Stimulated activated naive CD8-positive, alpha-beta T cell treated with anti-CD3 and anti-CD28 coated beads, Interleukin-15, amount 100 ng/mL, for 72 hours (primary cell): ENCODE measurements at regions not wholly inside any gene's neighbourhood (a gene's known extent, or its start where the extent isn't known, plus 50 kb on each side); places are given as distances from the start of the nearest gene placed in this dataset.

Experiments
- ATAC-seq: fragments of 150-1000 bp; cut with Tn5 transposase; 2 replicates; pipeline ENCODE4 v1.10.0; 2021; ENCODE audit warnings: mild to moderate bottlenecking, moderate library complexity
- DNase-seq, 2 donors: peaks; one replicate each; pipeline ENCODE4 v3.0.0; 2021 to 2022
- H3K27ac Mint-ChIP-seq, 2 donors: one replicate each; pipeline ENCODE4 v1.8.0; 2022; ENCODE audit warnings: mild to moderate bottlenecking in 2 of 2, mixed read lengths in 2 of 2, moderate library complexity in 2 of 2
- H3K27me3 Mint-ChIP-seq: one replicate; pipeline ENCODE4 v1.8.0; 2022; ENCODE audit warnings: mixed read lengths
- H3K4me1 Mint-ChIP-seq: one replicate; pipeline ENCODE4 v1.8.0; 2022; ENCODE audit warnings: mild to moderate bottlenecking, mixed read lengths
- H3K4me3 Mint-ChIP-seq, 2 donors: one replicate each; pipeline ENCODE4 v1.8.0; 2022; ENCODE audit warnings: mild to moderate bottlenecking in 2 of 2, mixed read lengths in 2 of 2, moderate library complexity in 1 of 2
- H3K9me3 Mint-ChIP-seq, 2 donors: one replicate each; pipeline ENCODE4 v1.8.0; 2022; ENCODE audit warnings: mixed read lengths in 2 of 2

DNA sequence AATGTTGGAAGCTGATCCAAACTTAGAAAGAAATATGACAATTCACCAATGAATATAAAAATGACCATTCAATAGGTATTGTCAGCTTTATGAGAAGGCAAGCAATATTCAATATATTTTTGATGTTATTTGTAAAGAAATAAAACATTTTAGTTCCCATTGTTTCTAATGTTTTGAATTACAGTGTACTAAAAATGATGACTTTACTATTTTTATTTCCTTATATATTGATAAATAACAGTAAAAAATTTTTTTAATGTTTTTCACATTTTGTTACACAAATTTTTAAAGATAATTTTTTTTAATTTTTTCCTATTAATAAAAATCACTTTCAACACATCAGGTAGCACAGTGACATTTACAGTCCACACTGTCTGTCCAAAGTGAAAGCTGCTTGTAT is 565.5 kb upstream of the FAM241A start:
- Mint-ChIP-seq H3K4me1 (no peaks in the 10 kb centered on the region), H3K4me3 (no peak overlapping the region), H3K9me3 (peaks cover 3 to 15% of the 10 kb centered on the region in 2 donors), H3K27me3 (no peaks in the 10 kb centered on the region), H3K27ac (no peak overlapping the region)
- DNase-seq = no peak
- no peak for ATAC-seq

DNA sequence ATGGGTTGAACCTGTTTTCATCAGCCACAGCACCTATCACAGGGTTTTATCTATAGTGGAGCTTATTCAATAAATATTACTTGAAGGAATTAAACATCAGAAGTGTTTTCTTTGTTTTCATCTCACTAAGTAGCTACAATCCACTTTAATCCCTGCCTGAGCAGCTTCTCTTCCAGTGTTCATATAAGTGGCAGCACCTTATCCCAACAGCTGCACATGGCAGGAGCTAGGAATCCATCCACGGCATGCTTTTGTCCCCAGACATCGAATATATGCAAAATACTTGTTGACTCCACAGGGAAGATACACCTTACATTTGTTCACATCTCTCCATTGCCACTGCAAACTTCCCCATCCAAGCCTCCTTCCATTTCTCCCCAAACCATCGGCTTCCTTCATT is 549.8 kb upstream of the FAM241A start:
- Mint-ChIP-seq H3K4me3 (no peak overlapping the region), H3K4me1 (no peaks in the 10 kb centered on the region), H3K9me3 (no peaks in the 10 kb centered on the region), H3K27me3 (no peaks in the 10 kb centered on the region), H3K27ac (no peak overlapping the region)
- no peak for ATAC-seq
- DNase-seq = no peak

DNA sequence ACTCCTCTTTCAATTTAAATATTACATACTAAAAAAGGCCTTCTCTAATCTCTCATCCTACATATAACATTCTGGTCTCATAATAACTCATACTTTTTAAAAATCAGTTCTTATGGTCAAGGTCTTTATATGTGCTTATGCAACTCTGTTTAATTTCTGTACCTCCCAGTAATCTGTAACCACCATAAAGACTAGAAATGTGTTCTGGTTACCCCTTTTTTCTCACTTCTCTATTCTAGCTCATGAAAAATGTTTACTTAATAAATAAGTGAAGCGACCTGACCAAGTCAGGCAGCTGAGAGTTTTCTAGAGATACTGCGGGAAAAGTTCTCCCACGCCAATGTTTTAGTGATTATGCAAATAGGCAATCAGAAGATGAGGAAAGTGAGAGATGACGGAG is 548.8 kb upstream of the FAM241A start:
- Mint-ChIP-seq H3K9me3 (no peaks in the 10 kb centered on the region), H3K27ac (no peak overlapping the region), H3K4me3 (no peak overlapping the region), H3K27me3 (no peaks in the 10 kb centered on the region), H3K4me1 (no peaks in the 10 kb centered on the region)
- ATAC-seq (no peak), DNase-seq (no peak)

DNA sequence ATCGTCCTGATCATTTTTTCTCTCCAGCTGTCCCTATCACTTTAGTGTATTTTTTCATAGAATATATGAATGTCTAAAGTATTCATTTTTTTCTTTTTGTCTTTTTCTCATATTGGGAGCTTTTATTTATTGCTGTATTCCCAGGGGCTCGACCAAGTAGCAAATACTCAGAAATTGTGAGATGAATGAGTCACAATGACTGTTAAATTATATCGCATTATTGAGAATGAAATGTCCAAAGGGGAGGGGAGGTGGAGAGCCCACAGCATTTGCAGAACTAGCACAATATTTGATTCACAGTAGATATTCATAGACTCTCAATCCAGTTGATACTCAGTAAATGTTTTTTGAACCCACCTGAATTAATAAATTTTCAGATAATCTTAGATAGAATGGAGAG is 543.6 kb upstream of the FAM241A start:
- no peak overlapping the region for H3K27ac Mint-ChIP-seq

DNA sequence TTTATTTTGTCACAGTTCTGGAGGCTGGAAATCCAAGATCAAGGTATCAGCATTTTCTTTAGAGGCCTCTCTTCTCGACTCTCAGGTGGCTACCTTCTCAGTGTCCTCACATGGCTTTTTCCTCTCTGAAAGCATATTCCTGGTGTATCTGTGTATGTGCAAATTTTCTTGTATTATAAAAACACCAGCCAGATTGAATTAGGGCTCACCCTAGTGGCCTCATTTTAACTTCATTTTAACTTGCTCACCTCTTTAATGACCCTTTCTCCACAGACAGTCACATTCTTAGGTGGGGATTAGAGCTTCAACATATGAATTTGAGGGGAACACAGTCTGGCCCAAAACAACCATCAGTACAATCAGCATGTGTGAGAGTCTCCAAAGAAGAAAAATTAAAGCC is 542.4 kb upstream of the FAM241A start:
- H3K27ac Mint-ChIP-seq = no peak overlapping the region
- ATAC-seq (no peak), DNase-seq (no peak)
- no peaks in the 10 kb centered on the region for H3K4me1 Mint-ChIP-seq
- peaks cover 0 to 12% of the 10 kb centered on the region in 2 donors for H3K9me3 Mint-ChIP-seq
- no peak overlapping the region for H3K4me3 Mint-ChIP-seq
- H3K27me3 Mint-ChIP-seq = no peaks in the 10 kb centered on the region

More for the DNA sequence above, 543.6 kb upstream of the FAM241A start:
- no peaks in the 10 kb centered on the region for H3K4me1 Mint-ChIP-seq
- H3K9me3 Mint-ChIP-seq = peaks cover 0 to 12% of the 10 kb centered on the region in 2 donors
- no peak for ATAC-seq
- no peak for DNase-seq
- no peak overlapping the region for H3K4me3 Mint-ChIP-seq
- no peaks in the 10 kb centered on the region for H3K27me3 Mint-ChIP-seq

DNA sequence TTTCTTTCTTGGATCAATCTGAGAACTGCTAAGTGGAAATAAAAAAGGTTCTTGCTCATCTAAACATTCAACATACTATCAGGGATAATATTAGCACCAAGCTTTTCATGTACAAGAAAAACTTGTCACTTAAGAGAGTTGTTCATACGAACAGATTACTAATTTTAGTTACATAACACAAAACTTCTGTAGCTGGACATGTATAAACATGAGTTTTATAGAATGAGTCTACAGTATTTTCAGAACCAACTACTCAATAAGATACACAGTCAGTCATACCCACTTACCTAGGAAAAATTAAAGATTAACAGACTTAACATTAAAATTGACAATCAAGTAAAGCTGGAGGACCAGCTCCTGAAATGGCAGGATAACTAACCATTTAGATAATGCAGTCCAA is 540.1 kb upstream of the FAM241A start:
- no peak for DNase-seq
- no peak for ATAC-seq
- Mint-ChIP-seq H3K9me3 (peaks cover 0 to 12% of the 10 kb centered on the region in 2 donors), H3K27me3 (no peaks in the 10 kb centered on the region), H3K27ac (no peak overlapping the region), H3K4me3 (no peak overlapping the region), H3K4me1 (no peaks in the 10 kb centered on the region)

DNA sequence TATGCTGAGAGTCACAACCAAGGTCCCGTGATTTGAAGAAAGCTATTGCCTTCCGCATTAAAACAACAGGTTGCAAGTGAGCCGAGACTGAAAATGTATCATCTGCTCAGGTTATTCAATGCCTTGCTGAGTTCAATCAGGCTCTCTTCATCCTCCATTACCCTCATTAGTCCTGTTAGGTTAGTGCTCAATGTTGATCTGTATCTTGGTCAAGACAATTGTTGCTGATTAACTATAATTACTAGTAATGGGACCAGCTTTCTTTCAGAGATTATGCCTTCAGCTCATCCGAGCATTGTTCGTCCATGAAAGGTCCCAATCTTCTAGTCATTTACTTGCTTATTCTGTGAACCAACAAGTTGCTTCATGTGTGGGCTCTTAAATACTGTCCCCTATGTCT is 534.6 kb upstream of the FAM241A start:
- ATAC-seq = no peak
- Mint-ChIP-seq H3K4me3 (no peak overlapping the region), H3K4me1 (no peaks in the 10 kb centered on the region)

DNA sequence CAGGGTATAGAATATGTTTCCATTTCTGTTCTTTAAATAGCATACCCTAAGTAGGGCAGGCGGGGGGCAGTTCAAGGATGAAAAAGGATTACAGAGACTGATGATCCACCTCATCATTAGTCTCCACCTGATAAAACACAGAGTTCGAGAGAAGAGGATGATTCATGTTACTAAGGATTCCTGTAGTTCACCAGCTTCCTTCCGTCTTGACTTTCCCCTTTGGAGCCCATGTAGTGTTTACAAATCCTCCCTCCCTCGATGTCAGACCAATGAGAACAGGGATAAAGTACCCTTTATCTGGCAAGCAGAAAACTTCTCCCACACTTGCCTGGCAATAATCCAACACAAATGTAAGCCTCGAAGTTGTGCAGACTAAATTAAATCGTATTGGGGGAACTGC is 526.3 kb upstream of the FAM241A start:
- ATAC-seq (no peak), DNase-seq (no peak)
- no peaks in the 10 kb centered on the region for H3K27me3 Mint-ChIP-seq
- H3K27ac Mint-ChIP-seq = no peak overlapping the region
- H3K9me3 Mint-ChIP-seq = peaks cover 0 to 4% of the 10 kb centered on the region in 2 donors
- no peak overlapping the region for H3K4me3 Mint-ChIP-seq
- no peaks in the 10 kb centered on the region for H3K4me1 Mint-ChIP-seq

More for the DNA sequence above, 534.6 kb upstream of the FAM241A start:
- peaks cover 0 to 5% of the 10 kb centered on the region in 2 donors for H3K9me3 Mint-ChIP-seq
- H3K27ac Mint-ChIP-seq = no peak overlapping the region
- H3K27me3 Mint-ChIP-seq = no peaks in the 10 kb centered on the region
- no peak for DNase-seq

DNA sequence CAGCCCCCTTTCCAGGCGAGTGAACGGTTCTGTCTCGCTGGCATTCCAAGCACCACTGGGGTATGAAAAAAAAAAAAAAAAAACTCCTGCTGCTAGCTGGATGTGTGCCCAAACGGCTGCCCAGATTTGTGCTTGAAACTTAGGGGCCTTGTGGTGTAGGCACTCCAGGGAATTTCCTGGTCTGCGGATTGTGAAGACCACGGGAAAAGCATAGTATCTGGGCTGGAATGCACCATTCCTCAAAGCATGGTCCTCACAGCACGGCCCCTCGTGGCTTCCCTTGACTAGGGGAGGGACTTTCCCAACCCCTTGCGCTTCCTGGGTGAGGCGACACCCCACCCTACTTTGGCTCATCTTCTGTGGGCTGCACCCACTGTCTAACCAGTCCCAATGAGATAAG is 516.8 kb upstream of the FAM241A start:
- H3K4me1 Mint-ChIP-seq = no peaks in the 10 kb centered on the region
- peaks cover 0 to 8% of the 10 kb centered on the region in 2 donors for H3K9me3 Mint-ChIP-seq
- H3K27ac Mint-ChIP-seq = no peak overlapping the region
- no peak for DNase-seq
- H3K4me3 Mint-ChIP-seq = no peak overlapping the region
- no peaks in the 10 kb centered on the region for H3K27me3 Mint-ChIP-seq
- no peak for ATAC-seq

DNA sequence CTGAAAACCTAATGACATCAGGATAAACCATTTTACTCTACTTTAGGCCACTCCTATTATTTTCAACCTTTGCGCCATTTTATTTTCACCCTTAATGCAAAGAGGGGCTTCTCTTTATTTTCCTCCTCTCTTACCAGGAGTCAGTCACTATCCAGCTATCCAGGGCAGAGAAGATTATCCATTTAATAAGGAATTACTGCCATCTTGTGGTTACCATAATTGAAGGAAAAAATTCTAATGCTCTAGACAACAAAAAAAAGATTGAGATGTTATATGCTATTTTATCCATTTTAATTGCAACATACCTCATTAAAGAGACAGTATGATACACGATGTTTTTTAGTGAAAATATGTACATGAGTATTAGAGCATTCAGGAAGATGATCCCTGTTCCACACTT is 514.5 kb upstream of the FAM241A start:
- H3K4me1 Mint-ChIP-seq = no peaks in the 10 kb centered on the region
- ATAC-seq (no peak), DNase-seq (no peak)

DNA sequence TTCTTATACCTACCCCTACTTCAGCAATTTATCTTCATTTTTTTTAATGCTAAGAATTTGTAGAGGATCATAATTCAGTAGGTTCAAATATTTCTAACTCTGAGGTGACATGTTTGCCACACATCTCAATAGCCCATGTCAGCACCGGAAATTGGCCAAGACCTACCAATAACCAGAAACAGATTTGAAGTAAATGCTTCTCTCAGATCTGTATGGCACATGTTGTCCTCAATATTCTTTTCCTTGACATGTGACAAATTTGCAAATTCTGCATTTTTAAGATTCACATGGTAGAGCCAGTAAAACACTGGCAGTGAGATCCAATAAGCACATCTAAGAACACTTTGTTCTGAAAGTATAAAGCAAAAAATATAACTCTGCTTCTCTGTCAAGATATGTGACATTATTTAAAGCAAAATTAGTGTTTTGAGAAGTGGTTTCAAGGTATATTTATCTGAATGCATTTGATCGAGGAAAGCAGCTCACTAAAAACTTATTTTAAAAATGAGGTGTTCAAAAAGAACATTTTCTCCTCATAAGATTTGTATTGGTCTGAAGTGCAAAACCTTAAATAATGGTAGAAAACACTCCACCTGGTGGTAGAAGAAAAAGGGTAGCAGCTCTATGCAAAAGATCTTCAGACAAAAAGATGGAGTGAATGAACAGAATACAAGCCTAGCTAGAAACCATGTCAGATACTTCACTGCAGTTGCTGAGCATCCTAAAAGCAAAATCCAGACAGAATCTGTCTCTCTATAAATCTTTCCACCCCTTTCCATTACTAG is 513.8 kb upstream of the FAM241A start:
- no peak for DNase-seq
- H3K4me1 Mint-ChIP-seq = no peaks in the 10 kb centered on the region
- H3K27me3 Mint-ChIP-seq = no peaks in the 10 kb centered on the region
- H3K27ac Mint-ChIP-seq = no peak overlapping the region
- no peaks in the 10 kb centered on the region for H3K9me3 Mint-ChIP-seq
- no peak for ATAC-seq
- H3K4me3 Mint-ChIP-seq = no peak overlapping the region

More for the DNA sequence above, 514.5 kb upstream of the FAM241A start:
- H3K27ac Mint-ChIP-seq = no peak overlapping the region
- H3K27me3 Mint-ChIP-seq = no peaks in the 10 kb centered on the region
- H3K9me3 Mint-ChIP-seq = peaks cover 0 to 3% of the 10 kb centered on the region in 2 donors
- no peak overlapping the region for H3K4me3 Mint-ChIP-seq

DNA sequence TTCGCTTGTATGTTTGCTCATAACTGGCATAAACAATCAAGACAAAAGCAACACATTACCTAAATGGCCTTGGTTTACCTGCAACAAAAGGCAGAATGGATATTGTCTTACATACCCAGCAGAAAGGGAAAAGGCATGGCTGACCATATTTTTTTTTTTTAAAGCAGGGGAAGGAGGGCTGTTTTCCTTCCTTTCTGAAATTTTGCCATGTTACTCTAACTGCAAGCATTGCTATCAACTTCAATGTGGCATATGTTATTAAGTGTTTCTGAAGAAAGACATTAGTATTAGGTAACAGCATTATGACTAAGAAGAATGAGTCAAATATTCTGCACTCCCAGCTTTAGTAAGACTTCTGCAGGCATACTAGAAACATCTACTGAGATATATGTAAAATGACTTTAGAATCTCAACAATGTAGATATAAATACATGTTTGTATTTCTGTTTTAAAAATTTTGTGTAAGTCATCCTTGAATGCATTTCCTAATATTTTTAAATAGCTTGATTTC is 512.6 kb upstream of the FAM241A start:
- Mint-ChIP-seq H3K4me1 (no peaks in the 10 kb centered on the region), H3K4me3 (no peak overlapping the region), H3K27me3 (no peaks in the 10 kb centered on the region), H3K9me3 (no peaks in the 10 kb centered on the region), H3K27ac (no peak overlapping the region)
- no peak for ATAC-seq
- DNase-seq = no peak

DNA sequence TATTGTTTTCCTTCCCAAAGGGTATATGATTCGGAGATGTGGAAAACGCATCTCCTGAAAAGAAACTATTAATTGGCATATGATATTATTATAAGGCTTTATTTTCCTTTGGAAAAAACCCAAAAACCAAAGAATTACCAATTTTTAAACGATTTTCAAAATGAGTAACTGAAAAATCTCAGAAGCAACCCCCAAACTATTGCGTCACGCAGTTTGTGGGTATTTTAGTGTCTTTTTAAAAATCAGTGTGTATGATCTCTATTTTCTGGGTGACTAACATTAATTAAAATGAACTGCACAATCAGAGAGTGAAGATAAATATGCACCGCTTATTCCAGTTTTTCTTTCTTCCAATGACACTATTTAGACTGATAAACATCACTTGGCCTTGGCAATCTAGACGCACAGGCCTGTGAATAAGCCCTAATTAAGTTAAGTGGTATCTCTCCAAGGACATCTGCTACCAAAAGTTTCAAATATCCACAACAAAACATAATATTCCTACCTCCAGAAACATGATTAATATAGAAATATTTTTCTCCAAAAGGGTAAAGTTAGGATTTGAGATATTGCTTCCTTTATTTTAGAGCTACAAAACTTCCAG is 511.5 kb upstream of the FAM241A start:
- H3K27me3 Mint-ChIP-seq = no peaks in the 10 kb centered on the region
- no peak overlapping the region for H3K4me3 Mint-ChIP-seq
- no peaks in the 10 kb centered on the region for H3K9me3 Mint-ChIP-seq
- no peaks in the 10 kb centered on the region for H3K4me1 Mint-ChIP-seq
- DNase-seq = no peak
- H3K27ac Mint-ChIP-seq = no peak overlapping the region
- no peak for ATAC-seq

DNA sequence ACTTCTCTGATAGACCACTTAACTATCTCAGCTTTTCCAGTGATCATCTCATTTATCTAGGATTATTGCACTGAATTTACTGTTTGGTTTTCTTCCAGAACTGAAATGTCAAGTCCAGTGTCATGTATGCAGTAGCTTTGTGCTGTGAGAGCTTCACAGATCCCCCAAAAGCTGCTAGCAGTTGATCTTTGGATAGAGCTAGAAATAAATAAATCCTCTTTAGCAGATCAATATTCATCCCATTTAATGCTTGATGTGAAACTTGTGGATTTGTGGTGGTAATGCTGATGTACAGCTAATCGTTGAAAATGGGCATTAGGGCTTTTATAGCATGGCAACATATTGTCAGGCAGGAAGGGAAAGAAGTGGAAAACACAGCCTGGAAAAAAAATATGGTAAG is 509.6 kb upstream of the FAM241A start:
- Mint-ChIP-seq H3K4me1 (no peaks in the 10 kb centered on the region), H3K4me3 (no peak overlapping the region), H3K9me3 (no peaks in the 10 kb centered on the region), H3K27me3 (no peaks in the 10 kb centered on the region), H3K27ac (no peak overlapping the region)
- DNase-seq (no peak), ATAC-seq (no peak)

DNA sequence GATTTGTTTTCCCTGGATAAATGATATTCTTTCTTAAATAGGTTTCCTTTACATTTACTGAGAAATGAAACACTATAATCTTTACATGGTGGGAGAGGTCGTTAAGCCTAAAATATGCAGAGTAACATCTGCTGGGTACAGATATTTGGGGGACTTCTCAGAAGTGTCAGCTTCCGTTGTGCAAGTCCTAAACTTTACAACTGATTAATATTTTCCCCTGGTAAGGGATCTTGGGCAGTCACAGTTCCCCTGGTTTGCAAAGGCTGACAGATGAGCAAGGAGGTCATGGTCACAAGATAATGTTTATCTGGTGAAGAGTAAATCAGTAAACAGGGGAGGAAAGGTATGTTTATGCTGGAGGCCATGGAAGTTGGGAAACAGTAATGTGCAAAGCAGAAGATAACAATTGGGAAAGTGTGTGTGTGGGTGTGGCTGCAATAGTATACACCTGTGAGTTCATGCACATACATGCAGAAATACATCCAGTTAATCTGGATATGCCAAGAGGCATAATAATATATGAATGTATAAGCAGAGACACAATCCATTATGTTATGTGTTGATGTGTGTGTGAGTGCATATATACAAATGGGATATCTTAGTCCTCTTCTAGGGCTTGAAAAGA is 508.2 kb upstream of the FAM241A start:
- Mint-ChIP-seq H3K4me1 (no peaks in the 10 kb centered on the region), H3K9me3 (no peaks in the 10 kb centered on the region), H3K27me3 (no peaks in the 10 kb centered on the region), H3K27ac (no peak overlapping the region), H3K4me3 (no peak overlapping the region)
- DNase-seq (no peak), ATAC-seq (no peak)

DNA sequence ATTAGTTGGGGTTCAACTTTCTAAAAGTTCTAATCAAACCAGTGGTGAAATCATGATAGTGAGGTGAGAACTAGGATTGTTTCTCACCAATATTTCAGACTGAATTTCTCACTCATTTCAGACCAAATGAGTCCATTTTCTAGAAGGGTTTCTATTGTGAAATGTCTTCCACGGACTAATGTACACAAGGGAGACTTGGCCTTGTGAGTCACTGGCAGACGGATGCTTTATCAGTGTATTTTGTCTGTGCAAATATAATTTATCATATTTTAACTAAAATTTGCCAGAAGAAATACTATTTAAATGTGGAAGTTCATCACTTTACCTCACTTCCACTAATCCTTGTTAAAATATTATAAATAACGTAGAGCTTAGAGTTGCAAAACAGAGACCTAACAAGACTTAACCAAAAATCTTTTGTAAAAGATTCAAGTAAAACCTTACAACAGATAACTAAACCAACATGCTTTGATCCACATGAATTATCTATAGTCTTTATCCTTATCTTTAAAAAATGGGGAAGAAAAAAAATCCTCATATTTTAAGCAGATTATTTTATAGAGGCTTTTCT is 506.0 kb upstream of the FAM241A start:
- DNase-seq = no peak
- no peaks in the 10 kb centered on the region for H3K27me3 Mint-ChIP-seq
- ATAC-seq = no peak
- no peak overlapping the region for H3K27ac Mint-ChIP-seq
- no peaks in the 10 kb centered on the region for H3K9me3 Mint-ChIP-seq
- no peak overlapping the region for H3K4me3 Mint-ChIP-seq
- H3K4me1 Mint-ChIP-seq = no peaks in the 10 kb centered on the region
